Inferior parietal cortex (tissue), 1 donor: ENCODE measurements at regions not wholly inside any gene's neighbourhood (a gene's known extent, or its start where the extent isn't known, plus 50 kb on each side); places are given as distances from the start of the nearest gene placed in this dataset.
A peak's percentile ranks its signal among the peaks of the same experiment; 100 is the strongest.
"Not testable (repeated sequence)": the region's sequence is repeated elsewhere in the genome, so short reads cannot be mapped to it uniquely, and the experiment has no call there.

ENCODE experiments used
- DNase-seq: peaks from one replicate; pipeline ENCODE4 v3.0.0-alpha.2; 2016; ENCODE audit errors: extremely low spot score

GRCh38 chr21:28186604-28187003 is 806.1 kb downstream of the LTN1 start:
- DNase-seq = no peak

GRCh38 chr21:28181730-28182129 is 810.9 kb downstream of the LTN1 start:
- no peak for DNase-seq

- DNase-seq = no peak
Measured at GRCh38 chr21:28179136-28179535, 813.5 kb downstream of the LTN1 start.

- DNase-seq = no peak
Measured at GRCh38 chr21:28177124-28177523, 815.6 kb downstream of the LTN1 start.

GRCh38 chr21:28174701-28175100 is 818.0 kb downstream of the LTN1 start:
- DNase-seq = no peak

GRCh38 chr21:28174006-28174405 is 818.7 kb downstream of the LTN1 start:
- no peak for DNase-seq

- no peak for DNase-seq
Measured at GRCh38 chr21:28172376-28172775, 820.3 kb downstream of the LTN1 start.

GRCh38 chr21:28167366-28167765 is 825.3 kb downstream of the LTN1 start:
- DNase-seq = no peak

GRCh38 chr21:28164519-28164918 is 828.2 kb downstream of the LTN1 start:
- DNase-seq = not testable (repeated sequence)

- DNase-seq = not testable (repeated sequence)
Measured at GRCh38 chr21:28162052-28162451, 830.6 kb downstream of the LTN1 start.

GRCh38 chr21:28160378-28160777 is 832.3 kb downstream of the LTN1 start:
- no peak for DNase-seq

GRCh38 chr21:28159396-28159795 is 833.3 kb downstream of the LTN1 start:
- DNase-seq = no peak

- DNase-seq = no peak
Measured at GRCh38 chr21:28156590-28156989, 836.1 kb downstream of the LTN1 start.

GRCh38 chr21:28154121-28154520 is 838.6 kb downstream of the LTN1 start:
- DNase-seq = no peak

GRCh38 chr21:28152732-28153131 is 839.9 kb downstream of the LTN1 start:
- DNase-seq = no peak

GRCh38 chr21:28151758-28152157 is 840.9 kb downstream of the LTN1 start:
- no peak for DNase-seq

GRCh38 chr21:28150778-28151177 is 841.9 kb downstream of the LTN1 start:
- DNase-seq = no peak

- peak; percentile 40 for DNase-seq
Measured at GRCh38 chr21:28148400-28149064, 844.1 kb downstream of the LTN1 start.

- no peak for DNase-seq
Measured at GRCh38 chr21:28144653-28145052, 848.0 kb downstream of the LTN1 start.

- no peak for DNase-seq
Measured at GRCh38 chr21:28144089-28144488, 848.6 kb downstream of the LTN1 start.

- no peak for DNase-seq
Measured at GRCh38 chr21:28142697-28143096, 850.0 kb downstream of the LTN1 start.

GRCh38 chr21:28138272-28138671 is 854.4 kb downstream of the LTN1 start:
- DNase-seq = no peak

GRCh38 chr21:28136656-28137255 is 855.9 kb downstream of the LTN1 start:
- DNase-seq = no peak

GRCh38 chr21:28135646-28136045 is 857.0 kb downstream of the LTN1 start:
- DNase-seq = no peak
